Aorta (tissue), 5 donors: ENCODE measurements at regions not wholly inside any gene's neighbourhood (a gene's known extent, or its start where the extent isn't known, plus 50 kb on each side); places are given as distances from the start of the nearest gene placed in this dataset.

Source experiments
- ATAC-seq: fragments of 200-7000 bp; cut with Tn5 transposase; one replicate; pipeline ENCODE4 v1.9.1; 2022; ENCODE audit warnings: moderate library complexity; ENCODE audit not compliant: low FRiP score
- DNase-seq, 2 donors: peaks; one replicate each; pipeline ENCODE4 v3.0.0-alpha.2; 2020
- H3K27ac ChIP-seq, 2 donors: one replicate each; pipeline ENCODE4 v1.5.1; 2013; ENCODE audit warnings: low read length in 2 of 2, mild to moderate bottlenecking in 2 of 2, moderate library complexity in 2 of 2, control low read depth in 1 of 2, inconsistent platforms in 1 of 2, low read depth in 1 of 2
- H3K27me3 ChIP-seq, 2 donors: one replicate each; pipeline ENCODE4 v1.6.1; 2013; ENCODE audit warnings: control low read depth in 1 of 2, low read length in 1 of 2, mild to moderate bottlenecking in 1 of 2, moderate library complexity in 1 of 2; ENCODE audit not compliant: insufficient read depth in 2 of 2, control insufficient read depth in 1 of 2
- H3K36me3 ChIP-seq, 2 donors: one replicate each; pipeline ENCODE4 v1.6.1; 2013; ENCODE audit warnings: control low read depth in 1 of 2, low read length in 1 of 2, mild to moderate bottlenecking in 1 of 2; ENCODE audit not compliant: insufficient read depth in 2 of 2, control insufficient read depth in 1 of 2
- H3K4me1 ChIP-seq, 2 donors: one replicate each; pipeline ENCODE4 v1.6.1; 2013; ENCODE audit warnings: low read length in 2 of 2, control low read depth in 1 of 2, mild to moderate bottlenecking in 1 of 2, moderate library complexity in 1 of 2; ENCODE audit not compliant: insufficient read depth in 2 of 2, control insufficient read depth in 1 of 2
- H3K4me3 ChIP-seq, 2 donors: one replicate each; pipeline ENCODE4 v1.5.1; 2013; ENCODE audit warnings: low read length in 2 of 2, control low read depth in 1 of 2, mild to moderate bottlenecking in 1 of 2
- H3K9me3 ChIP-seq: one replicate; pipeline ENCODE4 v1.6.1; 2013; ENCODE audit warnings: mild to moderate bottlenecking, low read length; ENCODE audit not compliant: control insufficient read depth
- WGBS, 2 donors: extraction: QIAGEN DNeasy Blood & Tissue Kit; methylation state at CpG; one replicate each; pipeline ENCODE4 v1.1.7; 2013; 5-methylcytosine and 5-hydroxymethylcytosine counted together
- intact Hi-C, 2 donors: fragments of 100-400 bp; cut with DNase I; formaldehyde crosslinking; loops; one replicate each; pipeline versions ENCODE4 v1.14.2 to v1.15.0; 2022
- donor health status: healthy with polysubstance abuse.
- donor health status: Bipolar disorder and iron deficiency.
- donor health status: DM: no; HTN: no; CAD: no.
- donor health status: DM: no; HTN: no; CAD: no.
- donor health status: DM: yes; HTN: yes; CAD: no.

DNA sequence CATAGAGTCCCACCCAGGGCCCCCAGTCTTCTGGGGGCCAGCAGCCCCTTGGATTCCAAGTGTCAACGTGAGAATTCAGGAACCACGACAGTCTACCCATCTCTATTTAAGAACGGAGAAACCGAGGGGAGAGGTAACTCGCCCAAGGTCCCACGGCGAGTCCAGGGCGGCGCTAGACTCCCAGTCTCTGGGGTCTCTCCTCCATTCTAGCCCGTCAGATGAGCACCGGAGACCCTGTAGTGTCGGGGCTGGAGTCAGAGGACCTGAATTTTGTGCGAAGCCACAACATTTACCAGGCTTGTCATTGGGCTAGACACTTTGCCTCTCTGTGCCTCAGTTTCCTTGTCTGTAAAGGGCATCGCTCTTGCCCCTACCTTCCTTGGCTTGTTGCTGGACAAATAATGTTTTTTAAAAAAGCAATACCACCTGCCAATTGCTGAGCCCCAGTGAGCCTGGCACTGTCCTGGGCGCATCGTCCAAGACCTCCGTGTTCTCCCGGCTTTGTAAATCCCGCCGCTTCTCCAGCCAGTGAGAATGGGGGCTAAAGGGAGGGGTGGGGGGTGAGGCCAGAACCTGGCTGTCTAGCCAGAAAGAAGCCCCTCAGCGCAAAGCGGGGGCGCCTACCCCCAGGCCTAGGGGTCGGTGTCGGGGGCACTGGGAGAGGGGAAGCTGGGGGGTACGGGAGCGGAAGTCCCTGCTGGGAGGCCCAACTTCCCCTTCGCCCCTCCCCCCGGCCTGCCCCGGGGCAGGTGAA lies 91.7 kb downstream of the NCR2 start:
- no peaks in the 10 kb centered on the region for H3K27me3 ChIP-seq
- H3K4me3 ChIP-seq = no peak overlapping the region
- no peak overlapping the region for H3K27ac ChIP-seq
- ATAC-seq = no peak
- 38 to 51% methylated on average over 26 to 30 of the region's 30 CpGs for WGBS, 2 donors
- H3K36me3 ChIP-seq = no peaks in the 10 kb centered on the region
- no peaks in the 10 kb centered on the region for H3K9me3 ChIP-seq
- intact Hi-C loops = loop anchor here (5.0 to 10.0 kb wide), 5 partner anchors 75 to 258 kb away; partner anchors contain the start of gene FOXP4 (in 1 of the 2)
- no peaks in the 10 kb centered on the region for H3K4me1 ChIP-seq
- DNase-seq = no peak

DNA sequence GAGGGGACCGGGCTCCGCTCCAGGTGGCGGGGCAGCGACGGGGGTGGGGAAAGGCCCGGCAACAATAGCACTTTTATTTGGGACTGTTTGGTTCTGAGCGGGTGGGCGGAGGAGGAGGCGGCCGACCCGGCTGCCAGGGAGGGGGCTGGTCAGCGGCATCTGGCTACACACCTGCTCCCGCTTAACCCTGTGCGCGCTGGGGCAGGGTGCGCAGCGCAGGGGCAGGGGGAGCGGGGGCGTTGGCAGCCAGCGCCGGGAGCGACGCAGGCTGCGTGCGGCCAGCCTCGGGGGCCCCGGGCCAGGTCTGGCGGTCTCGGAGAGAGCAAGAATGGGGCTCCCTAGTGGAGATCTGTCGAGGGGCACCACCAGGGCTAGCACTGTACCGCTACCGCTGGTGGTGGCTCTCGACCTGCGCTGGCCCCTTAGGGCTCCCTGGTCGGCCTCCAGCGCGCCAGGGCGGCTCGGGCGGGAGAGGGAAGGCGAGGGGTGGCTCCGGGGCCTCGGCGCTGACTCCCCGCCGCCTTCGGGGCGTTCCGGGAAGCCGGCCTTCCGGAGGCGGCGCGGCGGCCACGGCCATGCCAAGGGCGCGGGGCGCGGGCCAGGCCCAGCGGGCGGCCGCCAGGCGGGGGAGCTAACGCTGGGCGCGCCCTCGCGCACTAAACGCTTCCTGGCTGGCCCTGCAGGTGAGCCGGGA lies 92.4 kb downstream of the NCR2 start:
- intact Hi-C loops = loop anchor here (5.0 to 10.0 kb wide), 5 partner anchors 75 to 257 kb away; partner anchors contain the start of gene FOXP4 (in 1 of the 2)
- Histone ChIP-seq H3K27me3 (no peaks in the 10 kb centered on the region), H3K9me3 (no peaks in the 10 kb centered on the region), H3K36me3 (no peaks in the 10 kb centered on the region), H3K4me1 (no peaks in the 10 kb centered on the region), H3K27ac (peak overlapping the region in 1 of 2 donors; percentile 84), H3K4me3 (peak overlapping the region; percentile 29 to 63)
- peak; percentile 75 for ATAC-seq
- 0 to 1% methylated on average over 27 to 71 of the region's 71 CpGs for WGBS, 2 donors
- DNase-seq = peak; percentile 79 to 87

DNA sequence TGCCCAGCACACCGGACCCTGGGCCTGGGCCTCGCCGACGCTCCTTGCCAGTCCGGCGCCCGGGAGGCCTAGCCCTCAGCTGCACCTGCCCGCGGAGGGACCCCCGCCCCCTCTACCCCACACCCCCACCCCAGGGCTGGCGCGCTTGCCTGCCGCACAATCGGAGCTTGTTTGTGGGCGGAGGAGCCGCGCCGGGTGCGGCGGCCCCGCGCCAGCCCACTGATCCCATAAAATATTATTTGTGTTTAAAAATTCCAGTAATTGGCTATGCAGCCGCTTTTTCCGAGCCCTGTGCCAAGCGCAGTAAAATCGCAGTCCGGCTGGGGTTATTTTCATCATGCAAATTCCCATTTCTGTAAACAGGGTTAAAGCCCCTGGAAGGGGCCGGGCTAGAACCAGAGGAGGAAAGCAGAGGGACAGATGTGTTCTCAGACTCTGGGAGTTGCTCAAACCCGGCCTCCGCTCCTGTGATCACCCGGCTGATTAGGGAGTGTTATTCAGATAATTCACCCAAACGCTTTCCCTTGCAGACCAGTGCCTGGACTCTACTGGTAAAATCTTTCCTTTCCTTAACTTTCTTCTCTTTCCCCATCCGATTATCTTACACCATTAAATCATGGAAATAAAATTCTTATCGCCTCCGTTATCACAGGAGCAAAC lies 93.1 kb downstream of the NCR2 start:
- no peaks in the 10 kb centered on the region for H3K4me1 ChIP-seq
- no peaks in the 10 kb centered on the region for H3K9me3 ChIP-seq
- no peaks in the 10 kb centered on the region for H3K27me3 ChIP-seq
- DNase-seq (peak; percentile 76 to 88), ATAC-seq (peak; percentile 77)
- intact Hi-C loops = loop anchor here (5.0 to 10.0 kb wide), 5 partner anchors 74 to 256 kb away; partner anchors contain the start of gene FOXP4 (in 1 of the 2)
- peak overlapping the region in 1 of 2 donors; percentile 69 for H3K27ac ChIP-seq
- H3K4me3 ChIP-seq = peak overlapping the region; percentile 29 to 63
- 2% methylated on average over 28 to 35 of the region's 35 CpGs for WGBS, 2 donors
- H3K36me3 ChIP-seq = no peaks in the 10 kb centered on the region

DNA sequence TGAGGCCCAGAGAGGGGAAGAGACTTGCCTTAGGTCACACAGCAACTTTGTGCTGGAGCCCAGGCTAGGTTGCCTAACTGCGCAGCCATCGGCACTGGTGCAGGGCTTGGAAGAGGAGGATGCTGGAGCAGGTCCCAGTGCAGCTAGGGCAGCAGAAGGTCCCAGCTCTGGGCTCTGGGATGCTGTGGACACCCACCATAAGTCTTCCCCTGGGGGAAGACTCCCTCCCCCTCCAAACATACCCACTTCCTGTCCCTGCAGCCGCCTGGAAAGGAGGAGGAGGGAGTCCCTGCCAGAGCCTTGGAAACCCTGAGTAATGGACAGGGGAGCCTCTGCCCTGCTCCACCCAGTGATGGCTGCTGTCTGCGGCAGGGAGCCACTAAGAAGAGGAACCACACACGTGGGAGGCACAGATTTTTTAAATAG lies 93.6 kb downstream of the NCR2 start:
- Histone ChIP-seq H3K4me1 (no peaks in the 10 kb centered on the region), H3K9me3 (no peaks in the 10 kb centered on the region), H3K36me3 (no peaks in the 10 kb centered on the region), H3K4me3 (no peak overlapping the region), H3K27me3 (no peaks in the 10 kb centered on the region), H3K27ac (peak overlapping the region in 1 of 2 donors; percentile 69)
- ATAC-seq (peak; percentile 65), DNase-seq (peak in 1 of 2 donors; percentile 80)
- intact Hi-C loops = loop anchor here (5.0 to 10.0 kb wide), 5 partner anchors 73 to 256 kb away; partner anchors contain the start of gene FOXP4 (in 1 of the 2)
- 12 to 14% methylated on average over 5 of the region's 5 CpGs for WGBS, 2 donors

DNA sequence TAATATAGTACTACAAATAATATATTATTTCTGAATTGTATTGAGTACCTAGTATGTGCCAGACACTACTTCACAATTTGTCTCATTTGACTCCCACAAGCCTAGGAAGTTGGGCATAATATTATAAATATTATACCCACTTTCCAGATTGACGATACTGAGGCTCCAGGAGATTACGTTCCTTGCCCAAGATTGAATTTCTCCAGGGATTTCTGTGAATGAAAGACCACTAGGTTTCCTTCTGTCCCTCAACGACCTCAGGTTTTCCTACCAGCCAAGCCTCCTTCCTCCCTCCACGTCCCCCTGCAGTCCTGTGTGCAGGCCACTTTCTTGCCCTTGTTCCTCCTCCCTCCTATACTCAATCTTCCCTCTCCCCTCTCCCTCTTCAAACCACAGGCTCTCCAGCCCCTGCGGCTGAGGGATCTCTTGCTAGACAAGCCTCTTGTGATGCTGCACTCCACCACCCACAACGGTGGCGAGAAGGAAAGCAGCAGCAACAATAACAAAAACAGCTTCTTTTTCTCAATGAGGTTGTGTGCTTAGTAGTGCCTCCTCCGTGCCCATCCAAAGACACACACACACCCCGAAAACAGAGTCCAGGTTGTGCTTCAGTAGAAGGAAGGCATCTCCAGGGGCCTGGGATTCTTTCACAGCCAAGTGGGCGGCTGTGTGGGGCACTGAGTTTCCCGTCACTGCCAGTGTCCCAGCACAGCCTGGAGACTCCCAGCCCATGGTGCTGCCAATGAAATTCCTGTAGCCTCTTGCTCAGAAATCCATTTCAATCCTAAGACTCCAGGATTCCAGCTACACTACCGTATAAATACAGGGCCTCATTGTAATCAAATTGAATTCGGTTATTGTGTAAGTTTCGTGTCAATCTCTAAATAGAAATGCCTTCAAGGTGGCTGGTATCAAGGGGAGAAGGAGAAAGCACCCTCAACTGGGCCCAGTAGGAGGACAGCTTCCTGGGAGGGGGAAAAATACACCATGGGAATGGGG lies 94.4 kb downstream of the NCR2 start:
- no peaks in the 10 kb centered on the region for H3K4me1 ChIP-seq
- DNase-seq (peak in 1 of 2 donors; percentile 62), ATAC-seq (no peak)
- H3K9me3 ChIP-seq = no peaks in the 10 kb centered on the region
- H3K27me3 ChIP-seq = no peaks in the 10 kb centered on the region
- no peaks in the 10 kb centered on the region for H3K36me3 ChIP-seq
- peak overlapping the region in 1 of 2 donors; percentile 30 for H3K27ac ChIP-seq
- intact Hi-C loops = loop anchor here (5.0 to 10.0 kb wide), 6 partner anchors 37 to 255 kb away; partner anchors contain the start of gene FOXP4 (in 1 of the 2)
- no peak overlapping the region for H3K4me3 ChIP-seq
- 51 to 53% methylated on average over 14 of the region's 14 CpGs for WGBS, 2 donors

DNA sequence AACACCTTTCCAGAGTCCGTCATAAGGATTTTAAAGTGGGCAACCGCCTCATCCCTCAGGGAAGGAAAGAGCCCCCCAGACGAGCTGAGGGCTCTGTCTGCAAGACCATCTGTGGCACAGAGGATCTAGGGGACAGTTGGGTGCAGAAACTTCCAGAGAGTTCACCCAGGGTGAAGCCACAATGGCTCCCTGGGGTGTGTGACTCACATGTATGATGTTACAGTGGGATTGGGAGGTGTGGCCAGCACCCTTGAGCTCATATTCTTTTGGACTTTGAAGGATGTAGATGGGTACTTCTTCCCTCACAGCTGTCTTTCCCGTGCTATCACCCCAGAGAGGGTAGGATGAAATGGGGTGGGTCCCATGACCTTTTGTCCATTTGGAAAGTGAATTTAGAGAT lies 95.5 kb downstream of the NCR2 start:
- WGBS, 2 donors = 81 to 91% methylated on average over 4 of the region's 4 CpGs
- no peaks in the 10 kb centered on the region for H3K4me1 ChIP-seq
- H3K9me3 ChIP-seq = no peaks in the 10 kb centered on the region
- intact Hi-C loops = loop anchor here in 1 of 2 donors (5.0 kb wide), 1 partner anchor 36 kb away; no protein-coding TSS in a partner anchor
- peak in 1 of 2 donors; percentile 54 for DNase-seq
- H3K27ac ChIP-seq = peak overlapping the region in 1 of 2 donors; percentile 20
- ATAC-seq = no peak
- H3K36me3 ChIP-seq = no peaks in the 10 kb centered on the region
- H3K27me3 ChIP-seq = no peaks in the 10 kb centered on the region
- H3K4me3 ChIP-seq = no peak overlapping the region

DNA sequence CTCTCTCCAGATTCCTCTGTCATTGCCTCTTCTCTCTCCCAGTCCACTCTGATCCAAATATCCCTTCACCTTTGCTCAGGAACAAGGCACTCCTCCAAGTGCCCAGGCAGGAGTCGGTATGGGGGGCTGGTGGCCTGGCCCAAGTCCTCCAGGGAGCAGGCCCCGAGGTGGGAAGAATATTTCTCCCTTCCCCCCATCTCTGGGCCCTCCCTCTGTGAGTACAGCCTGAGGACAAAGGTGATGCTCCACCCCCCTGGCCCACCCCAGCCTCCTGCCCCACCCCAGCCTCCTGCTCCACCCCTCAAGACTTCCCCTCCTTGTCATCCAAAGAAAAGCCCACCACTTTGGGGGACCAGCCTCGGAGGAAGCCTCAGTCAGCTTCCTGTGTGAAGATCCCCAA lies 96.9 kb downstream of the NCR2 start:
- ATAC-seq = no peak
- H3K9me3 ChIP-seq = no peaks in the 10 kb centered on the region
- WGBS, 2 donors = 80 to 81% methylated on average over 3 of the region's 3 CpGs
- intact Hi-C loops = loop anchor here in 1 of 2 donors (5.0 kb wide), 1 partner anchor 35 kb away; no protein-coding TSS in a partner anchor
- H3K27me3 ChIP-seq = no peaks in the 10 kb centered on the region
- DNase-seq = no peak
- no peaks in the 10 kb centered on the region for H3K36me3 ChIP-seq
- H3K4me1 ChIP-seq = no peaks in the 10 kb centered on the region
- H3K27ac ChIP-seq = no peak overlapping the region
- no peak overlapping the region for H3K4me3 ChIP-seq
